Kidney (tissue), 13 donors: ENCODE measurements at regions not wholly inside any gene's neighbourhood (a gene's known extent, or its start where the extent isn't known, plus 50 kb on each side); places are given as distances from the start of the nearest gene placed in this dataset.

ENCODE experiments used
- DNase-seq, 5 donors: peaks; one replicate each; pipeline ENCODE4 v3.0.0-alpha.2; 2013 to 2020
- FAIRE-seq: peaks from 2 replicates; lab custom pipeline; 2012; peaks lifted over from hg19 to GRCh38; lab: Jason Lieb, UNC
- H3K27ac ChIP-seq, 2 donors: one replicate each; pipeline ENCODE4 v1.7.0; 2013; ENCODE audit warnings: low read depth in 2 of 2, low read length in 2 of 2, inconsistent platforms in 1 of 2
- H3K27me3 ChIP-seq: one replicate; pipeline ENCODE4 v1.7.1; 2013; ENCODE audit warnings: low read length, inconsistent platforms; ENCODE audit not compliant: control insufficient read depth, insufficient read depth
- H3K36me3 ChIP-seq, 3 donors: one replicate each; pipeline versions ENCODE4 v1.7.0 to v1.7.1; 2013; ENCODE audit warnings: low read length in 3 of 3, control low read depth in 1 of 3, inconsistent platforms in 1 of 3; ENCODE audit not compliant: insufficient read depth in 3 of 3, control insufficient read depth in 2 of 3
- H3K4me1 ChIP-seq, 3 donors: one replicate each; pipeline versions ENCODE4 v1.7.0 to v1.7.1; 2013; ENCODE audit warnings: low read length in 3 of 3, inconsistent platforms in 1 of 3, low read depth in 1 of 3; ENCODE audit not compliant: control insufficient read depth in 2 of 3, insufficient read depth in 2 of 3
- H3K4me3 ChIP-seq, 3 donors: one replicate each; pipeline versions ENCODE4 v1.7.0 to v1.8.1; 2013; ENCODE audit warnings: low read length in 3 of 3, control low read depth in 1 of 3, inconsistent platforms in 1 of 3
- H3K9ac ChIP-seq, 3 donors: one replicate each; pipeline versions ENCODE4 v1.7.0 to v1.7.1; 2013; ENCODE audit warnings: low read length in 3 of 3, control low read depth in 1 of 3, inconsistent platforms in 1 of 3
- H3K9me3 ChIP-seq, 3 donors: one replicate each; pipeline versions ENCODE4 v1.7.0 to v1.7.1; 2013; ENCODE audit warnings: low read length in 3 of 3, control low read depth in 1 of 3, inconsistent platforms in 1 of 3; ENCODE audit not compliant: control insufficient read depth in 2 of 3, insufficient read depth in 1 of 3
- intact Hi-C: fragments of 100-400 bp; cut with DNase I; formaldehyde crosslinking; loops from one replicate; pipeline ENCODE4 v1.11.1; 2022
- TF ChIP-seq, protein P1 (sequence below): IDR thresholded peaks from 3 replicates; pipeline ENCODE4 v1.5.1; 2012; ENCODE audit warnings: mild to moderate bottlenecking, moderate library complexity, borderline replicate concordance; ENCODE audit not compliant: insufficient read depth; ENCODE audit errors: extremely low read depth
- donor health status: control.
- donor health status: control.
- donor health status: control.
- donor health status: control.
- donor health status: control.
- donor health status: DM: yes; HTN: yes; CAD: no.
- donor health status: Normal renal cell carcinoma (clear cell type).

DNA sequence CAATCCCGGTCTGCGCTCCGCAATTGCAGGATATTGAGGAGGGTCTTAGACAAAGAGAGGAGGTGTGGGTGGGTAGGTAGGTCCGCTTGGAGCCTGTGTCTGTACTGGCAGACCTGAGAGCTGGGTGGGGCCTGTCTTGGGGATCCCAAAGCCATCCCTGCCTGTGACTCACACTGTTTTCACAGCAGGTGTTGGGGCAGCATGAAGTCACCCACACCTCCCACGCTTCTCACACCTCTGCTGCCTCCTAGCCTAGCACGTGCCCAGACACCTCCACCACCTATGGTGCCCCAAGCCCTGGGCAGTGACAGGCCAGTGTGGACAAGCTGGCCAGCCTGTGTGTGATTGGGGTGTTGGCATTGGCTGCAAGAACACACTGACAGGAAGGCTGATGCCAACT is 65.7 kb upstream of the ECE1 start:
- no peaks in the 10 kb centered on the region for H3K4me1 ChIP-seq
- DNase-seq (no peak), FAIRE-seq (no peak)
- no peaks in the 10 kb centered on the region for H3K36me3 ChIP-seq
- no peak overlapping the region for H3K4me3 ChIP-seq
- TF ChIP-seq, protein P1, sequence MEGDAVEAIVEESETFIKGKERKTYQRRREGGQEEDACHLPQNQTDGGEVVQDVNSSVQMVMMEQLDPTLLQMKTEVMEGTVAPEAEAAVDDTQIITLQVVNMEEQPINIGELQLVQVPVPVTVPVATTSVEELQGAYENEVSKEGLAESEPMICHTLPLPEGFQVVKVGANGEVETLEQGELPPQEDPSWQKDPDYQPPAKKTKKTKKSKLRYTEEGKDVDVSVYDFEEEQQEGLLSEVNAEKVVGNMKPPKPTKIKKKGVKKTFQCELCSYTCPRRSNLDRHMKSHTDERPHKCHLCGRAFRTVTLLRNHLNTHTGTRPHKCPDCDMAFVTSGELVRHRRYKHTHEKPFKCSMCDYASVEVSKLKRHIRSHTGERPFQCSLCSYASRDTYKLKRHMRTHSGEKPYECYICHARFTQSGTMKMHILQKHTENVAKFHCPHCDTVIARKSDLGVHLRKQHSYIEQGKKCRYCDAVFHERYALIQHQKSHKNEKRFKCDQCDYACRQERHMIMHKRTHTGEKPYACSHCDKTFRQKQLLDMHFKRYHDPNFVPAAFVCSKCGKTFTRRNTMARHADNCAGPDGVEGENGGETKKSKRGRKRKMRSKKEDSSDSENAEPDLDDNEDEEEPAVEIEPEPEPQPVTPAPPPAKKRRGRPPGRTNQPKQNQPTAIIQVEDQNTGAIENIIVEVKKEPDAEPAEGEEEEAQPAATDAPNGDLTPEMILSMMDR: no peak
- intact Hi-C loops: no loop called here
- H3K27me3 ChIP-seq: no peaks in the 10 kb centered on the region
- H3K9ac ChIP-seq: no peak overlapping the region
- no peak overlapping the region for H3K27ac ChIP-seq
- no peaks in the 10 kb centered on the region for H3K9me3 ChIP-seq

DNA sequence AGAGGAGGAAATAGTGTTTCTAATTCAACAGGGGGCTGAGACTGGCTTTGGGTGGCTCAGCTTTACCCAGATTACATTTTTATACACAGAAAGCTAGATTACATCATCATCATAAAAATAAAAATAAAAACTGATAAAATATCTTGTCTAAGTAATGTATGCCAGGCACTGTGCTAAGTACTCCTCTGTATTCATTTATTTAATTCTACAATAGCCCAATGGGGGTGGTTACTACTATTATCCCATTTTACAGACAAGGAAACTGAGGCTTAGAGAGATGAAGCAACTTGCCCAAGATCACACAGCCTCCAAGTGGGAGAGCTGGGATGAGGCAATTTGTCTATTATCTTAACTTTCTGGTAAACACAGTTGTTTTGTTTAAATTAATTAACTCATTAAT is 62.3 kb upstream of the ECE1 start:
- DNase-seq (no peak), FAIRE-seq (no peak)
- TF ChIP-seq, protein P1: no peak
- Histone ChIP-seq H3K9ac (no peak overlapping the region), H3K27ac (no peak overlapping the region), H3K9me3 (no peaks in the 10 kb centered on the region), H3K36me3 (no peaks in the 10 kb centered on the region), H3K4me1 (no peaks in the 10 kb centered on the region), H3K27me3 (no peaks in the 10 kb centered on the region), H3K4me3 (no peak overlapping the region)
- intact Hi-C loops: no loop called here

DNA sequence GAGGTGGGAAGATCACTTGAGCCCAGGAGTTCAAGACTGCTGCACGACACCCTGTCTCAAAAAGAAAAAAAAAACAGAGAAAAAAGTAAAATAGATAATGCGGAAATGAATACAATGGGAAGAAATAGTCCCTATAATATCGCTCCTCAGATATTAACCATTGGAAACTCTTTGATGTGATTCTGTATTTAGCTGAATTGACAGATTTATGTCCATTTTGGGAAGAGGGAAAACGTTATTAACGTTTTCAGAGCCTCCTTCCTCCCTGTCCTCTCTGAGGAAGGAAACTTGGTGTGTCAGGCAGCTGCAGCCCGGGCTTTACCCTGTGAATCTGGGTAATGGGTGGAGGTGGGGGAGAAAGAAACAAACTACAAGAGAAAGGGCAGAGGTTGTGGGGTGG is 61.6 kb upstream of the ECE1 start:
- H3K27me3 ChIP-seq: no peaks in the 10 kb centered on the region
- FAIRE-seq (no peak), DNase-seq (no peak)
- no peaks in the 10 kb centered on the region for H3K4me1 ChIP-seq
- intact Hi-C loops: no loop called here
- no peak overlapping the region for H3K4me3 ChIP-seq
- H3K36me3 ChIP-seq: no peaks in the 10 kb centered on the region
- no peaks in the 10 kb centered on the region for H3K9me3 ChIP-seq
- no peak overlapping the region for H3K27ac ChIP-seq
- no peak overlapping the region for H3K9ac ChIP-seq
- TF ChIP-seq, protein P1: no peak

DNA sequence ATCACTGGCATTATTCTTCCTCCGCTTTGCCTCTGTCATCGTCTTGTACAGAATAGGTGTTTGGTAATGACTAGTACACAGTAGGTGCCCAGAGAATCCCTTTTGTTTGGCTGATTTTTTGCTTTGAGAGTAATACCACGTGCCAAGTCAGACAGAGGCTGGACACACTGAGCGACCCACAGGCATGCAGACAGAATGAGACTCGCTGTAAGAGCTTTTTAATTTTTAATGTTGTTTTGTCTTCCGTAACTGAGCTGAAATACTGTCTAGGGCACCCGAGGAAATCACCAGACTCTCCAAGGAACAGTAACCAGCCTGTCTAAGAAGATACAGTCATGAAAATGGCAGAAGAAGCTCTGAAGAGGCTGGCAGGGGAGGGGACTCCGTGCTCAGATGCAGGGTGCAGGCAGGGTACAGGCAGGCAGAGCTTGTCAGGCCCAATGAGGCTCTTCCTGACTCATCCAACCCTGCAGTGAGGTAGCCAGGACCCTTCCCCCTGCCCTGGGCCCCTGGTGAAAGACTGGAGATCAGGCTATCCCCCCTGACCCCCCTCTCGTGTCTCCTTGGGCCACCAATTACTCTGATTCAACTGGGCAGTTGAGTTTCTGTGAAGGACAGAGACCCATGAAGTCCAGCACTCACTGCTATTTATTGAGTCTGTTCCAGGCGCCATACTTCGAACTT is 60.1 kb upstream of the ECE1 start:
- no peak overlapping the region for H3K4me3 ChIP-seq
- no peak for FAIRE-seq
- H3K27ac ChIP-seq: no peak overlapping the region
- DNase-seq: no peak
- intact Hi-C loops: no loop called here
- TF ChIP-seq, protein P1: no peak
- no peaks in the 10 kb centered on the region for H3K27me3 ChIP-seq
- no peaks in the 10 kb centered on the region for H3K9me3 ChIP-seq
- H3K9ac ChIP-seq: no peak overlapping the region
- H3K4me1 ChIP-seq: peaks cover 0 to 9% (median 5%) of the 10 kb centered on the region in 3 donors
- H3K36me3 ChIP-seq: no peaks in the 10 kb centered on the region
